ENCODE measurements at regions not wholly inside any gene's neighbourhood (a gene's known extent, or its start where the extent isn't known, plus 50 kb on each side); places are given as distances from the start of the nearest gene placed in this dataset.

GRCh38 chr4:1559896-1560650 lies 124.0 kb downstream of the FAM53A start:
- TF ChIP-seq CTCF (IDR thresholded peaks at IDR 0.05) (no peak), EP300 (IDR thresholded peaks at IDR 0.05) (no peak)
